Mesendoderm (in vitro differentiated cells): ENCODE measurements at regions not wholly inside any gene's neighbourhood (a gene's known extent, or its start where the extent isn't known, plus 50 kb on each side); places are given as distances from the start of the nearest gene placed in this dataset.

Source experiments
- DNase-seq: peaks from one replicate; pipeline ENCODE4 v3.0.0; 2013
- H2AK5ac ChIP-seq: 2 replicates; pipeline ENCODE4 v1.6.1; 2013; ENCODE audit warnings: low read length, inconsistent platforms
- H2BK120ac ChIP-seq: 2 replicates; pipeline ENCODE4 v1.6.1; 2013; ENCODE audit warnings: low read depth, mild to moderate bottlenecking, low read length, moderate library complexity, mixed read lengths
- H2BK15ac ChIP-seq: replicated peaks from 2 replicates; pipeline ENCODE4 v1.6.1; 2013; ENCODE audit warnings: low read depth, mild to moderate bottlenecking, moderate library complexity
- H2BK5ac ChIP-seq: 2 replicates; pipeline ENCODE4 v1.6.1; 2013; ENCODE audit warnings: low read length, inconsistent platforms
- H3K18ac ChIP-seq: 2 replicates; pipeline ENCODE4 v1.6.1; 2013; ENCODE audit warnings: mild to moderate bottlenecking, low read length, mixed read lengths
- H3K23ac ChIP-seq: one replicate; pipeline ENCODE4 v1.6.1; 2013; ENCODE audit warnings: low read length
- H3K27ac ChIP-seq: 2 replicates; pipeline ENCODE4 v1.5.1; 2013; ENCODE audit warnings: low read depth, mild to moderate bottlenecking, inconsistent platforms, low read length, moderate library complexity
- H3K27me3 ChIP-seq: 2 replicates; pipeline ENCODE4 v1.6.1; 2013; ENCODE audit warnings: low read length, control low read depth, mild to moderate bottlenecking, inconsistent platforms; ENCODE audit not compliant: insufficient read depth, poor library complexity
- H3K36me3 ChIP-seq: 2 replicates; pipeline ENCODE4 v1.6.1; 2013; ENCODE audit warnings: low read length, inconsistent platforms; ENCODE audit not compliant: control insufficient read depth, insufficient read depth
- H3K4ac ChIP-seq: one replicate; pipeline ENCODE4 v1.6.1; 2013; ENCODE audit warnings: low read depth, mild to moderate bottlenecking, low read length, moderate library complexity
- H3K4me1 ChIP-seq: 2 replicates; pipeline ENCODE4 v1.6.1; 2013; ENCODE audit warnings: low read depth, low read length, inconsistent platforms; ENCODE audit not compliant: control insufficient read depth
- H3K4me2 ChIP-seq: 2 replicates; pipeline ENCODE4 v1.6.1; 2013; ENCODE audit warnings: low read length
- H3K4me3 ChIP-seq: 2 replicates; pipeline ENCODE4 v1.5.1; 2013; ENCODE audit warnings: mild to moderate bottlenecking, low read length
- H3K56ac ChIP-seq: one replicate; pipeline ENCODE4 v1.6.1; 2013; ENCODE audit warnings: low read length
- H3K79me1 ChIP-seq: 2 replicates; pipeline ENCODE4 v1.6.1; 2013; ENCODE audit warnings: low read length, inconsistent platforms
- H3K79me2 ChIP-seq: 2 replicates; pipeline ENCODE4 v1.6.1; 2013; ENCODE audit warnings: mild to moderate bottlenecking, low read length; ENCODE audit not compliant: control insufficient read depth, insufficient read depth
- H3K9ac ChIP-seq: 2 replicates; pipeline ENCODE4 v1.6.1; 2013; ENCODE audit warnings: low read length, inconsistent platforms
- H4K5ac ChIP-seq: one replicate; pipeline ENCODE4 v1.6.1; 2013; ENCODE audit warnings: low read length
- H4K8ac ChIP-seq: one replicate; pipeline ENCODE4 v1.6.1; 2013; ENCODE audit warnings: low read depth, mild to moderate bottlenecking, control low read depth, low read length, moderate library complexity
- WGBS: extraction: QIAGEN DNeasy Blood & Tissue Kit; methylation state at CpG from one replicate; pipeline ENCODE4 v1.1.7; 2013; ENCODE audit warnings: low lambda C conversion rate, missing lambda C conversion rate; ENCODE audit not compliant: insufficient coverage; ENCODE audit errors: extremely low coverage; 5-methylcytosine and 5-hydroxymethylcytosine counted together

- H3K79me2 ChIP-seq: no peaks in the 10 kb centered on the region
- H3K27ac ChIP-seq: no peak overlapping the region
- H3K4me3 ChIP-seq: no peak overlapping the region
- no peaks in the 10 kb centered on the region for H3K36me3 ChIP-seq
- no peak overlapping the region for H2BK120ac ChIP-seq
- no peak overlapping the region for H2BK5ac ChIP-seq
- H4K8ac ChIP-seq: no peak overlapping the region
- H3K56ac ChIP-seq: no peak overlapping the region
- no peak overlapping the region for H3K18ac ChIP-seq
- no peaks in the 10 kb centered on the region for H3K79me1 ChIP-seq
- no peak overlapping the region for H4K5ac ChIP-seq
- H2BK15ac ChIP-seq: no peak overlapping the region
- no peak for DNase-seq
- no peak overlapping the region for H3K4ac ChIP-seq
- no peak overlapping the region for H3K4me2 ChIP-seq
- no peaks in the 10 kb centered on the region for H3K4me1 ChIP-seq
- no CpG with 5 or more reads among the region's 4 CpGs for WGBS
- H2AK5ac ChIP-seq: no peak overlapping the region
- H3K23ac ChIP-seq: no peak overlapping the region
- H3K9ac ChIP-seq: no peak overlapping the region
- H3K27me3 ChIP-seq: no peaks in the 10 kb centered on the region
Measured at GRCh38 chr18:25685088-25685487, 333.1 kb upstream of the ZNF521 start.

GRCh38 chr18:25679491-25679890, 327.5 kb upstream of the ZNF521 start:
- H2AK5ac ChIP-seq: no peak overlapping the region
- no peaks in the 10 kb centered on the region for H3K4me1 ChIP-seq
- H3K36me3 ChIP-seq: no peaks in the 10 kb centered on the region
- no peak overlapping the region for H2BK120ac ChIP-seq
- no peaks in the 10 kb centered on the region for H3K79me1 ChIP-seq
- H2BK15ac ChIP-seq: no peak overlapping the region
- H4K5ac ChIP-seq: no peak overlapping the region
- no peak overlapping the region for H3K18ac ChIP-seq
- no peak overlapping the region for H4K8ac ChIP-seq
- peak; percentile 5 for DNase-seq
- no peaks in the 10 kb centered on the region for H3K27me3 ChIP-seq
- no peak overlapping the region for H3K4me3 ChIP-seq
- H3K79me2 ChIP-seq: no peaks in the 10 kb centered on the region
- H3K4ac ChIP-seq: no peak overlapping the region
- no peak overlapping the region for H3K23ac ChIP-seq
- no peak overlapping the region for H3K9ac ChIP-seq
- no CpG with 5 or more reads among the region's 2 CpGs for WGBS
- H3K27ac ChIP-seq: no peak overlapping the region
- H3K56ac ChIP-seq: no peak overlapping the region
- no peak overlapping the region for H2BK5ac ChIP-seq
- no peak overlapping the region for H3K4me2 ChIP-seq

GRCh38 chr18:25678221-25678620, 326.3 kb upstream of the ZNF521 start:
- Histone ChIP-seq H3K79me2 (no peaks in the 10 kb centered on the region), H2AK5ac (no peak overlapping the region), H3K4ac (no peak overlapping the region), H3K27me3 (no peaks in the 10 kb centered on the region), H3K4me3 (no peak overlapping the region), H3K4me2 (no peak overlapping the region), H2BK120ac (no peak overlapping the region), H4K8ac (no peak overlapping the region), H3K56ac (no peak overlapping the region), H3K79me1 (no peaks in the 10 kb centered on the region), H3K23ac (no peak overlapping the region), H3K4me1 (no peaks in the 10 kb centered on the region), H3K27ac (no peak overlapping the region), H3K18ac (no peak overlapping the region), H3K9ac (no peak overlapping the region), H4K5ac (no peak overlapping the region), H2BK5ac (no peak overlapping the region), H2BK15ac (no peak overlapping the region), H3K36me3 (no peaks in the 10 kb centered on the region)
- DNase-seq: no peak
- no CpG with 5 or more reads among the region's 4 CpGs for WGBS

- no peak overlapping the region for H3K56ac ChIP-seq
- no peak overlapping the region for H2BK5ac ChIP-seq
- H2BK120ac ChIP-seq: no peak overlapping the region
- no peak overlapping the region for H2AK5ac ChIP-seq
- no peak overlapping the region for H3K4ac ChIP-seq
- peak overlapping the region; percentile 9 for H4K5ac ChIP-seq
- no peak overlapping the region for H3K27ac ChIP-seq
- H3K18ac ChIP-seq: no peak overlapping the region
- H3K4me2 ChIP-seq: no peak overlapping the region
- peak; percentile 46 for DNase-seq
- H3K23ac ChIP-seq: no peak overlapping the region
- no peak overlapping the region for H3K9ac ChIP-seq
- H3K4me1 ChIP-seq: no peaks in the 10 kb centered on the region
- H2BK15ac ChIP-seq: no peak overlapping the region
- H3K27me3 ChIP-seq: no peaks in the 10 kb centered on the region
- no peaks in the 10 kb centered on the region for H3K79me1 ChIP-seq
- no CpG with 5 or more reads among the region's 8 CpGs for WGBS
- H3K79me2 ChIP-seq: no peaks in the 10 kb centered on the region
- no peak overlapping the region for H4K8ac ChIP-seq
- no peaks in the 10 kb centered on the region for H3K36me3 ChIP-seq
- H3K4me3 ChIP-seq: no peak overlapping the region
Measured at GRCh38 chr18:25675123-25675850, 323.3 kb upstream of the ZNF521 start.

- H3K79me2 ChIP-seq: no peaks in the 10 kb centered on the region
- H3K18ac ChIP-seq: no peak overlapping the region
- no peak overlapping the region for H3K4me2 ChIP-seq
- H3K9ac ChIP-seq: no peak overlapping the region
- no peaks in the 10 kb centered on the region for H3K79me1 ChIP-seq
- no peak overlapping the region for H2AK5ac ChIP-seq
- no peak overlapping the region for H4K8ac ChIP-seq
- no peak overlapping the region for H3K4ac ChIP-seq
- H3K36me3 ChIP-seq: no peaks in the 10 kb centered on the region
- no peak overlapping the region for H2BK5ac ChIP-seq
- H3K27ac ChIP-seq: no peak overlapping the region
- H3K23ac ChIP-seq: no peak overlapping the region
- H3K4me3 ChIP-seq: no peak overlapping the region
- H2BK15ac ChIP-seq: no peak overlapping the region
- H3K4me1 ChIP-seq: no peaks in the 10 kb centered on the region
- no peak for DNase-seq
- H2BK120ac ChIP-seq: no peak overlapping the region
- no peaks in the 10 kb centered on the region for H3K27me3 ChIP-seq
- whole genome bisulfite sequencing: no CpG with 5 or more reads among the region's 1 CpG
- no peak overlapping the region for H3K56ac ChIP-seq
- H4K5ac ChIP-seq: no peak overlapping the region
Measured at GRCh38 chr18:25674183-25674582, 322.2 kb upstream of the ZNF521 start.

GRCh38 chr18:25672490-25672889, 320.5 kb upstream of the ZNF521 start:
- Histone ChIP-seq H3K4me3 (no peak overlapping the region), H3K9ac (no peak overlapping the region), H2BK120ac (no peak overlapping the region), H3K4me1 (no peaks in the 10 kb centered on the region), H4K8ac (no peak overlapping the region), H3K23ac (no peak overlapping the region), H3K18ac (no peak overlapping the region), H3K4ac (no peak overlapping the region), H3K4me2 (no peak overlapping the region), H2BK5ac (no peak overlapping the region), H2AK5ac (no peak overlapping the region), H3K56ac (no peak overlapping the region), H3K36me3 (no peaks in the 10 kb centered on the region), H3K27me3 (no peaks in the 10 kb centered on the region), H4K5ac (no peak overlapping the region), H3K27ac (no peak overlapping the region), H3K79me2 (no peaks in the 10 kb centered on the region), H2BK15ac (no peak overlapping the region), H3K79me1 (no peaks in the 10 kb centered on the region)
- DNase-seq: peak; percentile 71
- no CpG with 5 or more reads among the region's 4 CpGs for WGBS
